Left colon (tissue), 2 donors: ENCODE measurements at regions not wholly inside any gene's neighbourhood (a gene's known extent, or its start where the extent isn't known, plus 50 kb on each side); places are given as distances from the start of the nearest gene placed in this dataset.
A peak's percentile ranks its signal among the peaks of the same experiment; 100 is the strongest.

Experiments
- ATAC-seq: fragments of 200-7000 bp; cut with Tn5 transposase; one replicate; pipeline ENCODE4 v1.9.1; 2020; ENCODE audit warnings: mild to moderate bottlenecking, moderate library complexity
- DNase-seq, 2 donors: peaks; one replicate each; pipeline ENCODE4 v3.0.0-alpha.2; 2020
- intact Hi-C, 2 donors: fragments of 100-400 bp; cut with DNase I in 1 of 2; cut with micrococcal nuclease in 1 of 2; formaldehyde crosslinking; loops; one replicate each; pipeline versions ENCODE4 v1.11.2 to v1.14.0; 2022; cut with DNase I, micrococcal nuclease
- donor health status: DM: no; HTN: no; CAD: no.
- donor health status: DM: yes; HTN: yes; CAD: no.

- intact Hi-C loops = no loop called here
- DNase-seq (no peak), ATAC-seq (no peak)
Measured at GRCh38 chr2:9156483-9156882, 50.1 kb upstream of the ASAP2 start.

GRCh38 chr2:9154061-9154460, 52.6 kb upstream of the ASAP2 start:
- intact Hi-C loops = no loop called here

GRCh38 chr2:9153643-9153980, 53.0 kb upstream of the ASAP2 start:
- intact Hi-C loops = no loop called here
- ATAC-seq = no peak

More at GRCh38 chr2:9154061-9154460, 52.6 kb upstream of the ASAP2 start:
- ATAC-seq (no peak), DNase-seq (no peak)

GRCh38 chr2:9152975-9153642, 53.5 kb upstream of the ASAP2 start:
- ATAC-seq (no peak), DNase-seq (no peak)
- intact Hi-C loops = no loop called here

More at GRCh38 chr2:9153643-9153980, 53.0 kb upstream of the ASAP2 start:
- no peak for DNase-seq

GRCh38 chr2:9150906-9151305, 55.7 kb upstream of the ASAP2 start:
- ATAC-seq (no peak), DNase-seq (no peak)
- intact Hi-C loops = no loop called here

- no peak for DNase-seq
Measured at GRCh38 chr2:9150568-9150900, 56.1 kb upstream of the ASAP2 start.

GRCh38 chr2:9149726-9150567, 56.7 kb upstream of the ASAP2 start:
- intact Hi-C loops = loop anchor here in 1 of 2 donors (10.0 kb wide), 1 partner anchor 55 kb away; the partner anchor contains the start of gene ASAP2
- no peak for DNase-seq
- ATAC-seq = no peak

More at GRCh38 chr2:9150568-9150900, 56.1 kb upstream of the ASAP2 start:
- ATAC-seq = no peak
- intact Hi-C loops = no loop called here

GRCh38 chr2:9149388-9149660, 57.3 kb upstream of the ASAP2 start:
- ATAC-seq (no peak), DNase-seq (no peak)
- intact Hi-C loops = loop anchor here in 1 of 2 donors (10.0 kb wide), 1 partner anchor 55 kb away; the partner anchor contains the start of gene ASAP2

- no peak for ATAC-seq
- DNase-seq = no peak
- intact Hi-C loops = loop anchor here in 1 of 2 donors (10.0 kb wide), 1 partner anchor 58 kb away; the partner anchor contains the start of gene ASAP2
Measured at GRCh38 chr2:9146646-9147045, 60.0 kb upstream of the ASAP2 start.

- intact Hi-C loops = loop anchor here in 1 of 2 donors (10.0 kb wide), 1 partner anchor 59 kb away; the partner anchor contains the start of gene ASAP2
- ATAC-seq = no peak
- DNase-seq = no peak
Measured at GRCh38 chr2:9145752-9146430, 60.7 kb upstream of the ASAP2 start.

- intact Hi-C loops = loop anchor here in 1 of 2 donors (10.0 kb wide), 1 partner anchor 60 kb away; the partner anchor contains the start of gene ASAP2
- DNase-seq (no peak), ATAC-seq (no peak)
Measured at GRCh38 chr2:9145109-9145751, 61.4 kb upstream of the ASAP2 start.

- ATAC-seq (no peak), DNase-seq (no peak)
- intact Hi-C loops = loop anchor here in 1 of 2 donors (10.0 kb wide), 1 partner anchor 60 kb away; the partner anchor contains the start of gene ASAP2
Measured at GRCh38 chr2:9144617-9145016, 62.0 kb upstream of the ASAP2 start.

GRCh38 chr2:9144046-9144445, 62.6 kb upstream of the ASAP2 start:
- ATAC-seq (no peak), DNase-seq (no peak)
- intact Hi-C loops = loop anchor here in 1 of 2 donors (10.0 kb wide), 1 partner anchor 61 kb away; the partner anchor contains the start of gene ASAP2

- DNase-seq (peak in 1 of 2 donors; percentile 11), ATAC-seq (no peak)
- intact Hi-C loops = loop anchor here in 1 of 2 donors (2.0 to 10.0 kb wide), 2 partner anchors 61 to 189 kb away; partner anchors contain the start of gene ASAP2
Measured at GRCh38 chr2:9143264-9143815, 63.3 kb upstream of the ASAP2 start.

GRCh38 chr2:9142551-9143263, 63.9 kb upstream of the ASAP2 start:
- ATAC-seq (peak; percentile 84), DNase-seq (peak; percentile 87 to 89)
- intact Hi-C loops = loop anchor here in 1 of 2 donors (2.0 to 10.0 kb wide), 2 partner anchors 62 to 190 kb away; partner anchors contain the start of gene ASAP2

GRCh38 chr2:9141706-9142460, 64.7 kb upstream of the ASAP2 start:
- DNase-seq = no peak
- no peak for ATAC-seq
- intact Hi-C loops = loop anchor here in 1 of 2 donors (2.0 to 10.0 kb wide), 2 partner anchors 63 to 191 kb away; partner anchors contain the start of gene ASAP2

- ATAC-seq = no peak
- DNase-seq = no peak
- intact Hi-C loops = loop anchor here in 1 of 2 donors (10.0 kb wide), 1 partner anchor 64 kb away; the partner anchor contains the start of gene ASAP2
Measured at GRCh38 chr2:9141091-9141667, 65.4 kb upstream of the ASAP2 start.
